ENCODE measurements at regions not wholly inside any gene's neighbourhood (a gene's known extent, or its start where the extent isn't known, plus 50 kb on each side); places are given as distances from the start of the nearest gene placed in this dataset.

GRCh38 chr20:39602649-39603048 lies 640.5 kb downstream of the DHX35 start:
- TF ChIP-seq, protein P1, sequence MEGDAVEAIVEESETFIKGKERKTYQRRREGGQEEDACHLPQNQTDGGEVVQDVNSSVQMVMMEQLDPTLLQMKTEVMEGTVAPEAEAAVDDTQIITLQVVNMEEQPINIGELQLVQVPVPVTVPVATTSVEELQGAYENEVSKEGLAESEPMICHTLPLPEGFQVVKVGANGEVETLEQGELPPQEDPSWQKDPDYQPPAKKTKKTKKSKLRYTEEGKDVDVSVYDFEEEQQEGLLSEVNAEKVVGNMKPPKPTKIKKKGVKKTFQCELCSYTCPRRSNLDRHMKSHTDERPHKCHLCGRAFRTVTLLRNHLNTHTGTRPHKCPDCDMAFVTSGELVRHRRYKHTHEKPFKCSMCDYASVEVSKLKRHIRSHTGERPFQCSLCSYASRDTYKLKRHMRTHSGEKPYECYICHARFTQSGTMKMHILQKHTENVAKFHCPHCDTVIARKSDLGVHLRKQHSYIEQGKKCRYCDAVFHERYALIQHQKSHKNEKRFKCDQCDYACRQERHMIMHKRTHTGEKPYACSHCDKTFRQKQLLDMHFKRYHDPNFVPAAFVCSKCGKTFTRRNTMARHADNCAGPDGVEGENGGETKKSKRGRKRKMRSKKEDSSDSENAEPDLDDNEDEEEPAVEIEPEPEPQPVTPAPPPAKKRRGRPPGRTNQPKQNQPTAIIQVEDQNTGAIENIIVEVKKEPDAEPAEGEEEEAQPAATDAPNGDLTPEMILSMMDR (IDR thresholded peaks at IDR 0.05; ENCODE audit: insufficient read depth, low read length, poor library complexity, severe bottlenecking): no peak
- no peak for TF ChIP-seq EZH2phosphoT487 (conservative IDR thresholded peaks at IDR 0.05; ENCODE audit: low read length)

Data from SU-DHL-6 (cell line).